GM19238 (cell line): ENCODE measurements at regions not wholly inside any gene's neighbourhood (a gene's known extent, or its start where the extent isn't known, plus 50 kb on each side); places are given as distances from the start of the nearest gene placed in this dataset.
"Not testable (repeated sequence)": the region's sequence is repeated elsewhere in the genome, so short reads cannot be mapped to it uniquely, and the experiment has no call there.

Source experiments
- DNase-seq: peaks from one replicate; pipeline ENCODE4 v3.0.0; 2011; ENCODE audit warnings: low spot score; ENCODE audit not compliant: insufficient read length

GRCh38 chr1:67528141-67528540 lies 97.9 kb upstream of the SERBP1 start:
- DNase-seq = no peak

- no peak for DNase-seq
Observed at GRCh38 chr1:67530071-67530470, 99.9 kb upstream of the SERBP1 start.

- DNase-seq = peak; percentile 43
Observed at GRCh38 chr1:67532452-67533216, 102.4 kb upstream of the SERBP1 start.

- DNase-seq = no peak
Observed at GRCh38 chr1:67534627-67535065, 104.4 kb upstream of the SERBP1 start.

GRCh38 chr1:67535474-67535873 lies 105.3 kb upstream of the SERBP1 start:
- peak; percentile 13 for DNase-seq

GRCh38 chr1:67536957-67537666 lies 106.9 kb upstream of the SERBP1 start:
- no peak for DNase-seq

- DNase-seq = no peak
Observed at GRCh38 chr1:67537667-67538018, 107.4 kb upstream of the SERBP1 start.

- no peak for DNase-seq
Observed at GRCh38 chr1:67540025-67540732, 110.0 kb upstream of the SERBP1 start.

- DNase-seq = no peak
Observed at GRCh38 chr1:67540733-67541125, 110.5 kb upstream of the SERBP1 start.

GRCh38 chr1:67542747-67543146 lies 112.5 kb upstream of the SERBP1 start:
- no peak for DNase-seq

GRCh38 chr1:67544921-67545320 lies 114.7 kb upstream of the SERBP1 start:
- DNase-seq = no peak

- DNase-seq = no peak
Observed at GRCh38 chr1:67545364-67545763, 115.2 kb upstream of the SERBP1 start.

- DNase-seq = no peak
Observed at GRCh38 chr1:67551375-67551774, 121.2 kb upstream of the SERBP1 start.

- no peak for DNase-seq
Observed at GRCh38 chr1:67552336-67552759, 122.1 kb upstream of the SERBP1 start.

- not testable (repeated sequence) for DNase-seq
Observed at GRCh38 chr1:67554204-67554603, 124.0 kb upstream of the SERBP1 start.

- no peak for DNase-seq
Observed at GRCh38 chr1:67555461-67556296, 125.5 kb upstream of the SERBP1 start.

- DNase-seq = no peak
Observed at GRCh38 chr1:67556297-67556900, 126.2 kb upstream of the SERBP1 start.

- no peak for DNase-seq
Observed at GRCh38 chr1:67557696-67558448, 127.1 kb upstream of the GADD45A start.

- no peak for DNase-seq
Observed at GRCh38 chr1:67558449-67559193, 126.4 kb upstream of the GADD45A start.
